ENCODE measurements at regions not wholly inside any gene's neighbourhood (a gene's known extent, or its start where the extent isn't known, plus 50 kb on each side); places are given as distances from the start of the nearest gene placed in this dataset.
A peak's percentile ranks its signal among the peaks of the same experiment; 100 is the strongest.

DNA sequence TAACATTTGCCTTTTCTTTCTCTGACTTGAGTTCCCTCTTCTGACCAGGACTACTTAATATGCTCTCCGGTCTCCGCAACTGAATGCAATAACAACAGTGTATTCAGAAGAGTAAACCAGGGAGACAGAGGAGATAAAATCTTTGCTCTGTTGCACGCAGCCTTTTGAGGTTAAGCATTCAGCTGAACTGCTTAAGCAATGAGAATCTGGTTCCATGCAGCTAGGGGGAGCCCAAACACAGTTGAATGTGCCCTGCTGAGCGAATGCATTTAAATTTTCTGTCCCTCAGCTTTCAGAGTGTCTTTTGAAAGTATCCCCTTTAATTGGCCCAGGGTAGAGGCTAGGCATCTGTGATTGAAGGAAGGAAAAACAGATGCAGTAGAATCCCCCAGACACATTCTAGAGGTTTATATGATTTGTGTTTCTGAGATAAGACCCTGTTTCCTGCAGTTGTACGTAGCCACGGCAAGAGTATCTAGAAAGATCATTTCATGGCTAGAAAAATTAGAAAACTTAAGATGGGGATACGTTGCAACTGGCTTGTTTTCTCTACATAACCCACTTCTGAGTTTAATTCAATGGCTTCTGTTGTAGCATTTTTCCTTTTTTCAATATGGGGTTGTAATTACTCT lies 309.6 kb downstream of the TUSC7 start:
- peak; percentile 83 for ATAC-seq
- H3K4me3 ChIP-seq, result no peak overlapping the region
- TF ChIP-seq CTCF (IDR thresholded peaks at IDR 0.05), result peak; percentile 57 to 79 (median 70)
- no peak for TF ChIP-seq POLR2AphosphoS5 (IDR thresholded peaks at IDR 0.05)

DNA sequence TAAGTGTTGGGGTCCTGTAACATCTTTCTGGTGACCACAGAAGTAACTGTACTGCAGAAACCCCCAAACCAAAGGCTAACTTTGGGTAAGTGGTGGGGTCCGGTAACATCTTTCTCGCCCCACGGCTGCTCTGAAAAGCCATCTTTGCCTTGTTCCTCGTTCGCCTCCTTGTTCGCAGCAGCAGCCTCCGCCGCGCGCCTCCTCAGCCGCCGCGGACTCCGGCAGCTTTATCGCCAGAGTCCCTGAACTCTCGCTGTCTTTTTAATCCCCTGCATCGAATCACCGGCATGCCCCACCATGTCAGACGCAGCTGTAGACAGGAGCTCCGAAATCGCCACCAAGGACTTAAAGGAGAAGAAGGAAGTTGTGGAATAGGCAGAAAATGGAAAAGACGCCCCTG lies 316.8 kb downstream of the TUSC7 start:
- TF ChIP-seq EP300 (IDR thresholded peaks at IDR 0.05) (no peak), CTCF (IDR thresholded peaks at IDR 0.05) (no peak), POLR2A (IDR thresholded peaks at IDR 0.05) (no peak), POLR2AphosphoS5 (IDR thresholded peaks at IDR 0.05) (no peak)
- no peak for ATAC-seq
- 96 to 100% methylated on average over 7 to 20 of the region's 22 CpGs for WGBS, 2 donors (ENCODE audit: low coverage in 1 of 2)

More for the DNA sequence above, 309.6 kb downstream of the TUSC7 start:
- Histone ChIP-seq H3K4me1 (no peaks in the 10 kb centered on the region), H3K27me3 (no peaks in the 10 kb centered on the region), H3K36me3 (no peaks in the 10 kb centered on the region), H3K9me3 (no peaks in the 10 kb centered on the region), H3K27ac (no peak overlapping the region)
- 7 to 31% methylated on average over 5 to 7 of the region's 7 CpGs for WGBS, 2 donors (ENCODE audit: low coverage in 1 of 2)

DNA sequence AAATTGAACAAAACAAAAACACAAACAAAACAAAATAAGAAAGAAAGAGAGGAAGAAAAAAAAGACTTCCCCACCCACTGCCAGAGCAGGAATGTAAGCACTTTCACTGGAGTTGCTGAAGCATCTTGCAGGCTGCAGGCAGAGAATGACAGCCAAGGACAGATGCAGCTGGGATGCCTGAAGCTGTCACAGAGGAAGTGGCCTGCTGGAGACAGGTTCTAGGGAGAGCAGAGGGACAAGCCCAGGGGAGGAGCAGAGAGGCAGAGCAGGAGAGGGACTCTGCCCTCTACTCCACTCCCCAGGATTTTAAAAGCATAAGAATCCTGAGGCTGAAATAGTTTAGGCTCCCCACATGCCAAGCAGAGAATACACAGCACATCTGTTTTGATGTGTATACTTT lies 326.2 kb downstream of the TUSC7 start:
- H3K27me3 ChIP-seq, result no peaks in the 10 kb centered on the region
- no peaks in the 10 kb centered on the region for H3K9me3 ChIP-seq
- TF ChIP-seq CTCF (IDR thresholded peaks at IDR 0.05) (no peak), POLR2AphosphoS5 (IDR thresholded peaks at IDR 0.05) (no peak), POLR2A (IDR thresholded peaks at IDR 0.05) (no peak), EP300 (IDR thresholded peaks at IDR 0.05) (no peak)
- peaks cover 0 to 11% (median 0%) of the 10 kb centered on the region in 3 donors for H3K4me1 ChIP-seq
- H3K27ac ChIP-seq, result peak overlapping the region in 3 of 4 donors; percentile 35 to 60 (median 47)
- H3K4me3 ChIP-seq, result no peak overlapping the region
- no peaks in the 10 kb centered on the region for H3K36me3 ChIP-seq
- peak; percentile 66 for ATAC-seq

More for the DNA sequence above, 316.8 kb downstream of the TUSC7 start:
- no peak overlapping the region for H3K27ac ChIP-seq
- H3K4me1 ChIP-seq, result no peaks in the 10 kb centered on the region
- no peaks in the 10 kb centered on the region for H3K36me3 ChIP-seq
- H3K27me3 ChIP-seq, result no peaks in the 10 kb centered on the region
- no peaks in the 10 kb centered on the region for H3K9me3 ChIP-seq
- H3K4me3 ChIP-seq, result no peak overlapping the region

GRCh38 chr3:117036259-117036799 lies 326.8 kb downstream of the TUSC7 start:
- peak; percentile 95 for ATAC-seq
- Histone ChIP-seq H3K9me3 (no peaks in the 10 kb centered on the region), H3K4me1 (peaks cover 0 to 11% (median 0%) of the 10 kb centered on the region in 3 donors), H3K36me3 (no peaks in the 10 kb centered on the region), H3K4me3 (no peak overlapping the region), H3K27me3 (no peaks in the 10 kb centered on the region), H3K27ac (peak overlapping the region in 3 of 4 donors; percentile 35 to 60 (median 51))
- TF ChIP-seq POLR2AphosphoS5 (IDR thresholded peaks at IDR 0.05), result no peak
- no peak for TF ChIP-seq CTCF (IDR thresholded peaks at IDR 0.05)
- no peak for TF ChIP-seq POLR2A (IDR thresholded peaks at IDR 0.05)
- no peak for TF ChIP-seq EP300 (IDR thresholded peaks at IDR 0.05)
- WGBS, 2 donors (ENCODE audit: low coverage in 1 of 2), result 19 to 42% methylated on average over 4 of the region's 4 CpGs

- Histone ChIP-seq H3K9me3 (no peaks in the 10 kb centered on the region), H3K27ac (no peak overlapping the region), H3K36me3 (no peaks in the 10 kb centered on the region), H3K4me3 (no peak overlapping the region), H3K4me1 (no peaks in the 10 kb centered on the region), H3K27me3 (no peaks in the 10 kb centered on the region)
- ATAC-seq, result peak; percentile 60
- TF ChIP-seq POLR2AphosphoS5 (IDR thresholded peaks at IDR 0.05) (no peak), CTCF (IDR thresholded peaks at IDR 0.05) (no peak), EP300 (IDR thresholded peaks at IDR 0.05) (no peak), POLR2A (IDR thresholded peaks at IDR 0.05) (no peak)
- WGBS, 2 donors (ENCODE audit: low coverage in 1 of 2), result 0% methylated on average over 1 of the region's 1 CpG
These were observed 335.6 kb downstream of the TUSC7 start for GRCh38 chr3:117045143-117045542.
